ENCODE measurements at regions not wholly inside any gene's neighbourhood (a gene's known extent, or its start where the extent isn't known, plus 50 kb on each side); places are given as distances from the start of the nearest gene placed in this dataset.

GRCh38 chr5:144093400-144093799, 77.1 kb downstream of the YIPF5 start:
- TF ChIP-seq ELF1 (IDR thresholded peaks at IDR 0.05) (no peak), CTCF (IDR thresholded peaks at IDR 0.05) (no peak), POLR2AphosphoS5 (IDR thresholded peaks at IDR 0.05; ENCODE audit: low read depth, low read length) (no peak), FOSL2 (IDR thresholded peaks at IDR 0.05; ENCODE audit: borderline replicate concordance, low read depth) (no peak)
